NCI-H2107 (cell line): ENCODE measurements at regions not wholly inside any gene's neighbourhood (a gene's known extent, or its start where the extent isn't known, plus 50 kb on each side); places are given as distances from the start of the nearest gene placed in this dataset.
"Not testable (repeated sequence)": the region's sequence is repeated elsewhere in the genome, so short reads cannot be mapped to it uniquely, and the experiment has no call there.

ENCODE experiments used
- DNase-seq: peaks from one replicate; lab custom pipeline; 2025; lab: John Stamatoyannopoulos, UW

DNA sequence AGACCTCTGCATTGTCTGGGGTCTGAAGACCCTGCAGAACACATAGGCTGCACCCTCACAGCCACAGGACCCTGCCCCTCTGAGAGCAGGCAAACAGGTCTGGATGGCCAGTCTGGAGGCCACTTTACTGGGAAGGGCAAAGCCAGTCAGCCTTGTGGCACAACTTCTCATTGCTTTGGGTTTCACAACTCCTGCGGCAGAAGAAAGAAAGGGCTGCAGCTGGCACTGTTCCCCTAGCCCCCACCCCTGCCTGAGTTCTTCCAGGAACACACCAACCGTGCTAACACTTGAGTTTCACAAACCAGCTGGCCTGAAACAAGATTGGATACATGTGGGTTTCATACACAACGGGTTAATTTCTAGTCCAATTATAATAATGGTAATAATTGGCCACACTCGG is 276.5 kb upstream of the MGAT5 start:
- no peak for DNase-seq

DNA sequence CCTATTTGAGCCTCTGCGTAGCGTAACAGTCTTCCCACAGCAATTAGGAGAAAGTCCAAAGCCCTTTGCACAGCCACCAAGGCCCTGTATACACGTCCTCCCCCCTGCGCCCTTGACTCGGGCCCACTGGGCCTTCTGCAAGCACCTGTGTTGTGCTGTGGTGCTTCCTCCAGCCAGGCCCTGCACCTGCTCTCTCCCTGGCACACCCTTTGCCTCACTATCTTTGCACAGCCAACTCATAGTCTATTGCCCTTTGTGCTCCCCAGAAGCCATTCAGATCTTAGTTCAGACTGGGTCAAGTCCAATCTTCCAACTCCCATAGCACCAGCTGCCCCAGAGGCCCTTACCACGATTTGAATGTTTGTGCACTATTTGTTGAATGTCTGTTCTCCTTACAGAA is 271.6 kb upstream of the MGAT5 start:
- no peak for DNase-seq

DNA sequence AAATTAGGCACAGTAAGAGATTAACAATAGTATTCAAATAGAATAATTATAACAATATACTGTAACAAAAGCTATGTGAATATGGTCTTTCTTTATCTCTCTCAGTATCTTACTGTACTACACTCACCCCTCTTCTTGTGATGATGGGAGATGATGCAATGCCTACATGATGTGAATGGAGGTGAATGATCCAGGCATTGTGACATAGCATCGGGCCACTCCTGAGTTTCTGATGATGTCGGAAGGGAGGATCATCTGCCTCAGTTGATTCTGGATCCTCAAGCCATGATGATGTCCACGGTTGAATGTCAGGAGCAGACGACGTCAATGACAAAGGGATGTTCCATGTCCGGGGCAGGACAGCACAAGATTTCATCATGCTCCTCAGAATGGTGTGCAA is 268.3 kb upstream of the MGAT5 start:
- DNase-seq, result no peak

DNA sequence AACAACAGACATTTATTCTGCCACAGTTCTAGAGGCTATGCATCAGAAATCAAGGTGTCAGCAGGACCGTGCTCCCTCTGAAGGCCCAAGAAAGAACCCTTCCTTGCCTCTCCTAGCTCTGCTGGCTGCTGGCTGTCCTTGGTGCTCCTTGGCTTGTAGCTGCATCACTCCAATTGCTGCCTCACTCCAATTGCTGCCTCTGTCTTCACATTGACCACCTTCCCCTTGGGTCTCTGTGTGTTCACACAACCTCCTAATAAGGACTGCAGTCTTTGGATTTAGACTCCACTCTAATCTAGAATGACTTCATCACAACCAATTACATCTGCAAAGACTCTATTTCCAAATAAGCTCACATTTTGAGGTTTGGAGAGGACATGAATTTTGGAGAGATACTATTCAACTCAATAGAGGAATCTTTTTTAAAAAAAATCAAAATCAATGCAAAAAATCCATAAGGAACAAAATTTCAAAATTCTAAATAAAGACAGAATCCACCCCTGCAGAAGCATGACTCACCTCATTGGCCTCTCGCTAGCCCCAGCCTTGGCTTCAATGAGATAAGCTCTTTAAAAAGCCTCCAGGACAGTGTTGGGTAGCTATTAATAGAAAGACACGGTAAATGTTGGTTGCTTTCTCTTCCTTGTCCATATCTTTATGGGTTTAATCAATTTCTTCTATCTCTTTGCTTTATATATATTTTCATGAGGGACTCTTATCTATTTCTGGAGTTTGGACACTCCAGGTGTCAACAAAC is 267.6 kb upstream of the MGAT5 start:
- no peak for DNase-seq

DNA sequence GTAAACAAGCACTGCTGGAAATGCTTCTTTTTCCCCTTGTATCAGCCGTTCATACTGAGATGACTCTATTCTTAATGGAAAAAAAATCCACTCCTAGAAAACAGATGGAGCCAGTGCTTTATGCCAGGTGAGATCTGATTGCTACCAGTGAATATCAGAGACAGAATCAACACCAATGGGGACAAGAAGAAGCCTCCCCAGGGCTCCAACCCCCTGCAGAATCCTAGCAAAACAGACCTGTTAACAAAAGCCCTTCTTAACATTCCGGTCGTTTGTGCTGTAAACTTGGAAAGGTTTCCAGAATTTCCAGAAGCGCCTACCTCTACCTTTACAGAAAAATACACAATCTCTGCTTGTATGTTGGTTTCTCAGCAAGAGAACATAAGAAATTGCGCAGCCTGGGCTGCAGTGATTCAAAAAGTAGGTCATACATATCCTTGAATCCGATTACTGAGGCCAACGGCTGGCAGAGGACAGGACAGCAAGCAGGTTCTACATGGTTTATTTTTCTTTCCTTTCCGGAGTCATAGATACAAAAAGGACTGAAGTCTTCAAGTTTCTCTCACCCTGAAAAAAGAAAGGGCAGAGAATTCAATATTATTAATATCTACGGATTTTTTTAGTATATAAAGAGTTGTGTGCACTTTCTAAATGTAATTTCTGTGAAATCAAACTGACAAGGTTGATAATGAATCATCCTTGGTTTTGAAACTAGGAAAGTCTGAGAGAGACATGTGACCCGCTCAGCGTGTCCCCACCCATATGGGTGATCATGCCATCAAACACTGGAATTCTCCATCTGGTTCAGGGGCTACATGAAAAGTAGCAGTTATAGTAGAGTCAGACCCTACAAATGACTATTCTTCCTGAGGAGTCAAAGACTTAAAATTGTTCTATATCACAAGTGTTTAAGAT is 266.7 kb upstream of the MGAT5 start:
- no peak for DNase-seq

DNA sequence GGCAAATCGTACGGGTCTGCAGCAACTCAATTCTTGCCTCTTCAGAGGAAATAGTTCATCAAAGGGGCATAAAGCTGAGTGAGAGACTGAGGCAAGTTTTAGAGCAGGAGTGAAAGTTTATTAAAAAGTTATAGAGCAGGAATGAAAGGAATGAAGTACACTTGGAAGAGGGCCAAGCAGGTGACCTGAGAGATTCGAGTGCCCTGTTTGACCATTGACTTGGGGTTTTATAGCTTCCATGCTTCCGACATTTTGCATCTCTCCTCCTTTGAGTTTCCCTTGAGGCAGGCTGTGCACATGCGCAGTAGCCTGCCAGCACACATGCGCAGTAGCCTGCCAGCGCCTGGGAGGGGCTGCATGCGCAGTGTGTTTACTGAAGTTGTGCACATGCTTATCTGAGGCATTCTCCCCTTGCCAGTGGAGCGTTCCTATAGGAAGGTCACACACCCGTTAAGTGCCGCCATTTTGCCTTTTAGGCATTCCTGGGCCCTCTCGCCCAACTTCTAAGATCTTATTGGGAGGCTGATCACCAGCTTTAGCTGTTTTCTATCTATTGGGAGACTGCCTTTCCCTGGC is 265.5 kb upstream of the MGAT5 start:
- DNase-seq, result no peak

DNA sequence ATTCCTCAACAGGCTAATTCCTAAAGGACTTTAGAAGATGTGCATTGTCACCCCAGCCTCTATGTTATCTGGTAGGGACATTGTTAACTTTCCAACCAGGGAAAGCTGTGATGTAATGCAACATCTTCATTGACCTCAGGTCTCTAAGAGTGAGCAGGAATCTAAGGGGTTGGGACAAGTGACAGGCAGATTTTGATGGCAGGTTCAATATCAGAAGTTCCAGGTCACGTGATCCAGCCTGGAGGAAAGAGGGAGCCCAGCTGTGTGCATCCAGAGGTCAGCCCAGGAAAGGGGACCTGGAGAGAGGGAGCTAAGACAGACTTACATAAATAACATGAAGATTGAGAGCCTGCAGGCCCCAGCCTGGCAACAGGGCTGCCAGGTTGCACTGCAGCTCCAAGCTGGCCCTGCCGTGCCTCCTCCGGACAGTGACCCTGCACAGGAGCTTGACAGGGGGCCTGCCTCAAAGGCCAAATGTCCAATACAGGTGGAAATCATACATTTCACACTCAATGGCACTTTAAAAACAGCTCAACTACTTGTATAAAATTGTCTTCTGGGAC is 262.2 kb upstream of the MGAT5 start:
- DNase-seq, result no peak

DNA sequence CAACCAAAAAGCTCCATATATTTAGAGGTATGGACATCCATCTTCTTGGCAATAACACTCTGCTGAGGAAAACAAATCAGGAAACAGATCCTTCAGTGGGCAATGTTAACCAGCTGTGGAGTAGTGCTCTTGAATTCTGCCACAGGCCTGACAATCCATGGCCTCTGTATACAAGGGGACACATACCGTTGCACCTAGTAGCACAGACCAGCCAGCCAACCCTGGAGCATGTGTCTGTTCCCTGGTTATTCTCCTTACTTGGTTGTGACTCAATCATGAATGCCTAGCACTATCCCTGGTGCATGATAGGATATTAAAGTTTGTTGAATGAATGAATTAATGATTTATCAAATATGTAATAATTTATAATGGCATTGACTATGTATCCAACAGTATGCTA is 261.4 kb upstream of the MGAT5 start:
- no peak for DNase-seq

DNA sequence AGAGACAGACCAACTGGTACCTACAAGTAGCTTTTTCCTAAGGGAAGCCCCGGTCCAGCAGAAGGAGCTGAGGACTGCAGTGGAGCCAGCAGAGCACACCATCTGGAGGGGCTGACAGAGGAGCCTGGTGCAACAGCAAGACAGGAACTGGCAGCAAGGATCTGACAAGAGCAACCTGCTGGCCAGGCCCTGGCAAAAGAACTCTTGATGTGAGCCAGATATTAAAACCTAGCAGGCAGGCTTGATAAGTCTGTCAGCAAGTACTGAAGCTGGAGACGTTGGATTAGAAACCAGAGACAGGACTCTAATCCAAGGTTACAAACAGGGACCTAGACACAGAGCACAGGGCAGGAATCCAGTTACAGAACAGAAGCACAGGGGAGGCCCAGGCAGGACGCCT is 260.7 kb upstream of the MGAT5 start:
- DNase-seq, result no peak

DNA sequence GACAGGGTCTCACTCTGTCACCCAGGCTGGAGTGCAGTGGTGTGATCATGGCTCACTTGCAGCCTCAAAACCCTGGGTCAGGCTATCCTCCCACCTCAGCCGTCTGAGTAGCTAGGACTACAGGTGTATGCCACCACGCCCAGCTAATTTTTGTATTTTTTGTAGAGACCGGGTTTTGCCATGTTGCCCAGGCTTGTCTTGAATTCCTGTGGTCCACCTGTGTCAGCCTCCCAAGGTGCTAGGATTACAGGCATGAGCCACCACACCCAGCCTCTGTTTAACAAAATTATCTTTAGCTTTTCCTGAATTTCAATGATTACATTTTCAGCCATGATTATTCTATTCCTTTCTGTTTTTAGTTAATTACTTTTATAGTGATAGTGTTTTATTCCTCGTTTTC is 255.1 kb upstream of the MGAT5 start:
- not testable (repeated sequence) for DNase-seq

DNA sequence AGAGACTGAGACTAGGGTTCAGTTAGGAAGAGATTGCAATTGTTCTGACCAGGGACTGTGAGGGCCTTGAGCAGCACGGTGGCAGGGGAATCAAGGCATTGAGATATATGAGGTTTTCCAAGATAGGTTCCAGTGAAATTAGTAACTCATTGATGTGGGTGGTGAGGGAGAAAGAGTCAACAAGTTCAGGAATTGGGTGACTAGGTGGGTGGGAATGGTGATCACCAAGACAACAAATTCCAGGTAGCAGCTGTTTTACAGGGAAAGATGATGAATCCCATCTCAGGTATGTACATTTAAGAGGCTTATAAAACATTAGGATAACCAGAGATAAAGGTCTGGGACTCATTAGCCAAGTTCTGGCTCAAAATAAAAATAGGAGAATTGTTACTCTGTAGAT is 251.5 kb upstream of the MGAT5 start:
- no peak for DNase-seq

DNA sequence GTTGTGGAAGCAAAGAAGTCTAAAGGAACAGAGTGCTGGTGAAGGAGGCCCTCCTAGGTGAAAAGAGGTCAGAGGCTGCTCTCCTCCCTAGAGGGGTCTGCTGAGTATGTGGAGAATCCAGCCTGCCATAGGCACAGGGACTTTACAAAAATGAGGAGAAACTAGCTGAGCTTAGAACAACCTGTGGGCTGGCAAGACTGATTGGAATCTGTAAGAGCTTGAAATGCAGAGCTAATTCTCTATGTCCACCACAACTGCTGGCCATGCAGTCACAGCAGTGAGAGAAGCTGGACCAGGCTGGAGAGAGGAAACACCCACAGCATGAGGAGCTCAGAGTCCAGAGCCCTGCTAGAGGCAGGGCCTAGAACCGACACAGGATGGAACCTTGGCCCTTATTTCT is 251.0 kb upstream of the MGAT5 start:
- no peak for DNase-seq

DNA sequence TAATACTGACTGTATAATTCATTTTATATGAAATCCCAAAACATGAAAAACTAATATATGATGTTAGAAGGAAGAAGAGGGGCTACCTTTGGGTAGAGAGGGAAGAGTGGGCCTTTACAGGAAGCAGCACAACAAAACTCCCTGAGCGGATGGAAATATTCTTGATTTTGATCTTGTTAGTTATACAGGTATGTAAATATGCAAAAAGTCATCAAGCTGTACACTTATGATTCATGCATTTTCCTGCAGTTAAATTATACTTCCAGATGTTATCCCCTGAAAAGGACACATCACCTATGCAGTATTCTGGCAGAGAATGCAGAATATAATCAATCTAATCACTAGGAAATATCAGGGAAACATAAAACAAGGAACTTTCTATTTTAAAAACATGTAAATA is 249.4 kb upstream of the MGAT5 start:
- no peak for DNase-seq

DNA sequence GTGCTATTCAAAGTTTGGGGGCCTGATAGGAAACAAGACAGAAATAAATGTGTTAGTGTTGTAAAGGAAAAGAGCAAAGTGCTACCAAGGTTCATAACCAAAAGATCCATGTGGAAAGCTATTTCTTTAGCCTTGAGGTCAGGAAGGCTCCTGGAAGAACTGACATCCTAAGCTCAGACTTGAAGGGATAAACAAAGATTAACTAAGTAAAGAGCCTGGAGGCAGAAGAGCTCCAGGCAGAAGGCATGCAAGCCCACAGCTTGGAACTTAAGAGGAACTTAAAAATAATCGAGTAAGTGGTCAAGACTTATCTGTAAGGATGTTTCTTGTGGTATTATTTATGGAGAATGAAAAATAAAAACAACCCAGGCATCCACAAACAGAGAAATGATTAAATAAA is 245.0 kb upstream of the MGAT5 start:
- DNase-seq, result no peak

DNA sequence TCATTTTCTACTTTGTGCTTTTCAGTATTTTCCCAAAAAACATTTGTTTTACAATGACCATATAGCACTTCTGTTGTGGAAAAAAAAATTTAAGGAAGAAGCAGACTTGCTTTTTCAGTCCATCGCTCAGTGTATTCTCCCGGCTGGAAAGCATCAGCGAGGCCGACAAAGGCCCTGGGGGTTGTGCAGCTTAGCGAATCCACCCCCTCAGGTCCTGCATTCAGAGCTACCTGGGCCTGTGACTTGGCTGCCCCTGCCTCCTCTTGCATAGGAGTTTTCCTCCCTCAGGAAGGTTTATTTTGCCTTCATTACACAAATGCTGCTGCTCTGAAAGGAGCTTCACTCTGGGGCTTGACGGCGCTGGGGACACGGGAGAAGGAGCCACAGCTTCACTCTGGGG is 244.4 kb upstream of the MGAT5 start:
- DNase-seq, result no peak

DNA sequence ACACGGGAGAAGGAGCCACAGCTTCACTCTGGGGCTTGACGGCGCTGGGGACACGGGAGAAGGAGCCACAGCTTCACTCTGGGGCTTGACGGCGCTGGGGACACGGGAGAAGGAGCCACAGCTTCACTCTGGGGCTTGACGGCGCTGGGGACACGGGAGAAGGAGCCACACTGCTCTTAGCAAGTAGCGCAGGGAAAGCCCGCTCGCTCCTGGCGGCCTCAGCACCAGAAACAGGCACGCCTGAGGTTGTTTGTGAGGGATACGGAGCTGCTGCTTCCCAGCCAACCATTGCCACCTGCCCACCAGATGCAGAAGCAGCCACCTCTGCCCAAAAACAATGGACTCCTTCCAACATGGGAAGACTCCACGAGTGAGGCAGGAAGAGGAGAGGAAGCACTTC is 244.0 kb upstream of the MGAT5 start:
- DNase-seq, result not testable (repeated sequence)

DNA sequence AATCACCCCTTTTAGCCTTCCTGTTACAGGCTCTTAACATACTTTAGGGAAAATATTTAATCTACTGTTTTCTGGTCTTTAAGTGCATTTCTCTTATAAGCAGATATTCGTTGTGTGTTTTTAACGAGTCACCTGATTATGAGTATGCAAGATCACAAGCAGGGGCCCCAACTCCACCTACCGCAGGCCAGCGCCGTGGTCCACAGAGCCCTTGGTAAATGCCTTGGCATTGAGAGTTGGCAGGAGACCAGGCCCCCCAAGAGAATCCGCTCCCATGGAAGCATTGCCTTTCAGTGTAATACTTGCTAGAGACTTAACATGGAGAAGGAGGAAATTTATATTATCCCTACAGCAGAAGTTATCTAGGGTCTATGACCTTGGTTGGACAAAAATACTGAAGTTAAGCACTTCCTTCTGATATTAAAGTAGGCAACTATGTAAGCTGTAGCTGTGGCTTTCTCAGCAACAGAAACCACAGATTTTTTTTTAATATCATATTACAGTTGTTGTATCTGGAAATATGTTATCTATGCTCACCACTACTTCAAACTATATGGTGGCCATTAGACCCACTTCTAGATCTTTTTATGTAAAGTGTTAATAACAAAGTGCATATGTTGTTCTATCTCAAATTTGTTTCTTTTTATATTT is 241.8 kb upstream of the MGAT5 start:
- no peak for DNase-seq

DNA sequence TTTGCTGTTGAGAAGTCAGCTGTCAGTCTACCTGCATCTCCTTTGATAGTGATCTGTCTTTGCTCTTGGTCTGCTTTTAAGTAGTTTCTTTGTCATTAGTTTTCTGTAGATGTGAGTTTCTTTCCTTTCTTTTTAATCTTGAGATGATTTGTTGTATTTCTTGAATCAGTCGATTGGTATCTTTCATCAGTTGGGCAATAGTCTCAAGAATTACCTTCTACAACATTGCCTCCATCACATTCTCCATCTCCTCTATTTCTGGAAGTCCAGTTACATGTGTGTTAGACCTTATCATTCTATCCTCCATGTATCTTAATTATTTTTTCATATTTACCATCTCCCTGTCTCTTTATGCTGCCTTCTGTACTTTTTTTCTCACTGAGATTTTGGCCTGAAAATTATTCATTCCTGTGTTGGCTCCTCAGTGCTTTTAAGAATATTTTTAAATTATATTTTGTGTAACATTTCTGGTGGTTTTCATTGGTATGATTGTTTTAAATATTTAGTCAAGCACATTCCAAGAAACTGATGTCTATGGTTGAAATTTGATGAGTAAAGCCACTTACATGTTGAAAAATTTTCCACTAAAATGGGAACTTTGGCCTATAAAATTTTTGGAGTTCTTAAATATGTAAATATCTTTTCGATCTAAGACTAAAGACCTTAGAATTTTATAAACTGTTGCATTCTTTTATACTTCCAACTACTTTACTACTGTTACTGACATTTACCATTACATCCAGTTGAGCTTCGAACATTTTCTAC is 239.5 kb upstream of the MGAT5 start:
- DNase-seq, result no peak

DNA sequence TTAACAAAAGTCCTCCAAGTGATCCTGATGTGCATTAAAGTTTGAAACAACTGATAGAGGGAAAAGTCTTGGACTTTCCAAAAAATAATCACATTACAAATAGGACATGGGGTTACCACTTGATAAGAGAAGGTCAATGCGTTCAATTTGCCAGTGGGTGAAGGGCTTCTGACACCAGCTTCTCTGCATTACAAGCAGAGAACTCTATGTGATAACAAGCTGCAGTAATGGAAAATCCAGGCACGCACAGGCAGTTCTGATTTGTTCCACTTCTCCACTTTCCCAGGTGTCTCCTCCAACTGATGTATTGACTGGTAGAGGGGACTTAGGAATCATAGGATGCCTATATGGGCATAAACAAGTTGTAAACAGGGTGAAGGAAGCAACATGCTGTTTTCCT is 234.0 kb upstream of the MGAT5 start:
- no peak for DNase-seq

DNA sequence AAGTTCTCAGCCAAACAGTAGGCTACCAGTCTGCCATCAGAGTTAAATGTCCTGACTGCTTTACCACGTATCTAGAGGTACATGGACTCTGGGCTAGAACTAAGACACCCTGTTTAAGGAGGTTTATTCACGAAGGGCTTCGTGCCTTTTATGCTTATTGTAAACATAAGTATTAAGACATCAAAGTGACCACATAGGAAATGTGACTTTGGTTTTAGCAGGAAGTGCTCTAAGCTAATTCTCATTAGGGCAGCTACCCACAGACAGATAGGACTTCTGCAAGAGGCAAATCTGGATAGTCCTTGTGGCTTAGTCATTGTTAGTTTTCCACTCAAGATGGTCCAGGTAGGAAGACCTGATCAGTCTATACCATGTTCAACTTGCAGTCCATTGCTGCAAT is 233.3 kb upstream of the MGAT5 start:
- no peak for DNase-seq

DNA sequence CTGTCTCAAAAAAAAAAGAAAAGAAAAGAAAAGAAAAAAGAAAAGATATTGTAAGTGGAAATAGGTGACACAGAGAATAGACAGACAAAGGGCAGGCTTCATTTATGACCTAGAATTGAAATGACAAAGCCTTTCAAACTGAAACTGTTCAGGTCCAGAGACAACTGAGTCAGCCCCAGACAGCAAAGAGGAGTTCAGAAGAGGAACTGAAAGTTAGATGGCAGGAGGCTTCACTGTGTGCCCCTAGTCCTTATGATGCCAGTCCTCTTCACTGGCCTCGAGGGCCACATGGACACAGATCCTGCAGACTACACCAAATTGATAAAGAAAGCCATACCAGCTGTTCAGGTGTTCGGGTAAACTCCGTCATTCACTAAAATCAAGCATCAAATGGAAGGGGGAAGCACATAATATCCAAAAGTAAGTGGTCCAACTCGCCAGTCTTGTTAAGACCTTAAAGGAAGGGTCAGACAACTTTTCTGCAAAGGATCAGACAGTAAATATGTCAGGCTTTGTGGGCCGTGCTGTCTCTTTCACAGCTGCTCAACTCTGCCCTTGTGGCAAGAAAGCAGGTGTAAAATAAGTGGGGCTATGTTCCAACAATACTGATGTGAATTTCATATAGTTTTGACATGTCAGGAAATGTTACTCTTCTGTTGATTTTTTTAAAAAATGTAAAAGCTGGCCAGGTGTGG is 231.9 kb upstream of the MGAT5 start:
- no peak for DNase-seq
